ENCODE measurements at regions not wholly inside any gene's neighbourhood (a gene's known extent, or its start where the extent isn't known, plus 50 kb on each side); places are given as distances from the start of the nearest gene placed in this dataset.

GRCh38 chr13:65650321-65650720 is 1579.8 kb downstream of the PCDH9 start:
- Histone ChIP-seq H3K27me3 (ENCODE audit: control insufficient read depth in 4 of 4, insufficient read depth in 4 of 4, low read length in 3 of 4) (peaks cover 0 to 4% (median 1%) of the 10 kb centered on the region in 4 donors), H3K4me3 (ENCODE audit: low read depth in 1 of 3, low read length in 3 of 3) (no peak overlapping the region), H3K9me3 (ENCODE audit: control insufficient read depth in 4 of 4, low read length in 3 of 4) (no peaks in the 10 kb centered on the region), H3K27ac (ENCODE audit: low read depth in 1 of 2, low read length in 2 of 2) (no peak overlapping the region), H3K4me1 (ENCODE audit: control insufficient read depth in 4 of 4, insufficient read depth in 4 of 4, low read length in 3 of 4) (no peaks in the 10 kb centered on the region), H3K36me3 (ENCODE audit: control insufficient read depth in 4 of 4, insufficient read depth in 3 of 4, low read depth in 1 of 4, low read length in 3 of 4) (no peaks in the 10 kb centered on the region), H3K9ac (ENCODE audit: low read depth in 1 of 2, low read length in 2 of 2) (no peak overlapping the region)
- DNase-seq (ENCODE audit: low spot score): no peak
- WGBS: 62% methylated on average over 5 of the region's 5 CpGs
- TF ChIP-seq REST (IDR thresholded peaks at IDR 0.05) (no peak), SP1 (IDR thresholded peaks at IDR 0.05) (no peak), FOXA1 (IDR thresholded peaks at IDR 0.05) (no peak), HNF4A (conservative IDR thresholded peaks at IDR 0.05) (no peak), CTCF (IDR thresholded peaks at IDR 0.05; ENCODE audit: low read depth, low read length, missing input control) (no peak), JUND (IDR thresholded peaks at IDR 0.05) (no peak)
- TF ChIP-seq, protein P1, sequence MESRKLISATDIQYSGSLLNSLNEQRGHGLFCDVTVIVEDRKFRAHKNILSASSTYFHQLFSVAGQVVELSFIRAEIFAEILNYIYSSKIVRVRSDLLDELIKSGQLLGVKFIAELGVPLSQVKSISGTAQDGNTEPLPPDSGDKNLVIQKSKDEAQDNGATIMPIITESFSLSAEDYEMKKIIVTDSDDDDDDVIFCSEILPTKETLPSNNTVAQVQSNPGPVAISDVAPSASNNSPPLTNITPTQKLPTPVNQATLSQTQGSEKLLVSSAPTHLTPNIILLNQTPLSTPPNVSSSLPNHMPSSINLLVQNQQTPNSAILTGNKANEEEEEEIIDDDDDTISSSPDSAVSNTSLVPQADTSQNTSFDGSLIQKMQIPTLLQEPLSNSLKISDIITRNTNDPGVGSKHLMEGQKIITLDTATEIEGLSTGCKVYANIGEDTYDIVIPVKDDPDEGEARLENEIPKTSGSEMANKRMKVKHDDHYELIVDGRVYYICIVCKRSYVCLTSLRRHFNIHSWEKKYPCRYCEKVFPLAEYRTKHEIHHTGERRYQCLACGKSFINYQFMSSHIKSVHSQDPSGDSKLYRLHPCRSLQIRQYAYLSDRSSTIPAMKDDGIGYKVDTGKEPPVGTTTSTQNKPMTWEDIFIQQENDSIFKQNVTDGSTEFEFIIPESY (IDR thresholded peaks at IDR 0.05): no peak

DNA sequence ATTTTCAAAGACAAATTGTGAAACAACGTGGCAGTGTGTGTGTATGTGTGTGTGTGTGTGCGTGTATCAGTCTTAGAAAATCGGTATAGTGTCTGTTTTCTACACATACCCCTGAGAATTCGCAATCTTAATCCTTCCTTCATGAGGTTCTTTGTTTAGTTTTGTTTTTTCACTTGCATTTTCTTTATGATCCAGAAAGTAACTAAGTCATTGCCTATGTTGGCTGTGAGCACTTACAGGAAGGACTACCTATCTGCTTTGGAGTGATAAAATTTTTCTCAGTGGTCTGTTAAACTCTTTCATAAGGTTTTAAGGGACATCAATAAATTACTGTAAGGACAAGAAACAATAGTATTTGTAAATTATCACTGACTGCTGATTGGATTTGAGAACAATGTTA is 1587.1 kb downstream of the PCDH9 start:
- TF ChIP-seq FOXA1 (IDR thresholded peaks at IDR 0.05): no peak
- TF ChIP-seq, protein P2, sequence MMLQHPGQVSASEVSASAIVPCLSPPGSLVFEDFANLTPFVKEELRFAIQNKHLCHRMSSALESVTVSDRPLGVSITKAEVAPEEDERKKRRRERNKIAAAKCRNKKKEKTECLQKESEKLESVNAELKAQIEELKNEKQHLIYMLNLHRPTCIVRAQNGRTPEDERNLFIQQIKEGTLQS (IDR thresholded peaks at IDR 0.05): no peak
- peaks cover 0 to 2% (median 0%) of the 10 kb centered on the region in 4 donors for H3K27me3 ChIP-seq (ENCODE audit: control insufficient read depth in 4 of 4, insufficient read depth in 4 of 4, low read length in 3 of 4)
- no peak overlapping the region for H3K9ac ChIP-seq (ENCODE audit: low read depth in 1 of 2, low read length in 2 of 2)
- no peaks in the 10 kb centered on the region for H3K9me3 ChIP-seq (ENCODE audit: control insufficient read depth in 4 of 4, low read length in 3 of 4)
- no peak for DNase-seq (ENCODE audit: low spot score)
- no peaks in the 10 kb centered on the region for H3K36me3 ChIP-seq (ENCODE audit: control insufficient read depth in 4 of 4, insufficient read depth in 3 of 4, low read depth in 1 of 4, low read length in 3 of 4)
- H3K27ac ChIP-seq (ENCODE audit: low read depth in 1 of 2, low read length in 2 of 2): no peak overlapping the region
- H3K4me1 ChIP-seq (ENCODE audit: control insufficient read depth in 4 of 4, insufficient read depth in 4 of 4, low read length in 3 of 4): no peaks in the 10 kb centered on the region
- 71% methylated on average over 4 of the region's 4 CpGs for WGBS
- H3K4me3 ChIP-seq (ENCODE audit: low read depth in 1 of 3, low read length in 3 of 3): no peak overlapping the region

DNA sequence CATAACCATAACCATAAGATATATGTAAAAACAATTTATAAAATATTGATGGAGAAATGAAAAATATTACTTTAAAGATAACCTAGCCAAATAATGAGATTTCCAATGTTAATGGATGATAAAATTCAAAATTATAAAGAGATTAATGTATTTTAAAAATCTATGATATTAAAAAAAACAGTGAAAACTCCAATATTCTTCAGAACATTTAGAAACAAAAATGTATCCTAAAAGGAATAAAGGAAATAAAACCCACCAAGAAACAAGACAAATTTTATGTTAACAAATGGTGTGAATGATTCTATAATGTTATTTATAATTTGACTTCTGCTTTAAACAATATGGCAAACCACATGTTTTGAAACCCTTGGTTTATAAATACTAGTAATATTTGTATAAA is 1587.8 kb downstream of the PCDH9 start:
- H3K9me3 ChIP-seq (ENCODE audit: control insufficient read depth in 4 of 4, low read length in 3 of 4): no peaks in the 10 kb centered on the region
- no peak overlapping the region for H3K9ac ChIP-seq (ENCODE audit: low read depth in 1 of 2, low read length in 2 of 2)
- no peaks in the 10 kb centered on the region for H3K4me1 ChIP-seq (ENCODE audit: control insufficient read depth in 4 of 4, insufficient read depth in 4 of 4, low read length in 3 of 4)
- no peak for DNase-seq (ENCODE audit: low spot score)
- H3K27ac ChIP-seq (ENCODE audit: low read depth in 1 of 2, low read length in 2 of 2): no peak overlapping the region
- no peak for TF ChIP-seq GABPA (IDR thresholded peaks at IDR 0.05 in 1 of 2, conservative IDR thresholded peaks at IDR 0.05 in 1 of 2)
- no peak overlapping the region for H3K4me3 ChIP-seq (ENCODE audit: low read depth in 1 of 3, low read length in 3 of 3)
- no peaks in the 10 kb centered on the region for H3K36me3 ChIP-seq (ENCODE audit: control insufficient read depth in 4 of 4, insufficient read depth in 3 of 4, low read depth in 1 of 4, low read length in 3 of 4)
- peaks cover 0 to 2% (median 0%) of the 10 kb centered on the region in 4 donors for H3K27me3 ChIP-seq (ENCODE audit: control insufficient read depth in 4 of 4, insufficient read depth in 4 of 4, low read length in 3 of 4)

All from liver (tissue), 8 donors.